NOMO-1 (cell line): ENCODE measurements at regions not wholly inside any gene's neighbourhood (a gene's known extent, or its start where the extent isn't known, plus 50 kb on each side); places are given as distances from the start of the nearest gene placed in this dataset.
"Not testable (repeated sequence)": the region's sequence is repeated elsewhere in the genome, so short reads cannot be mapped to it uniquely, and the experiment has no call there.

Source experiments
- DNase-seq, 2 experiments: peaks; one replicate each; lab custom pipeline; 2025; ENCODE audit not compliant: unreplicated experiment in 2 of 2; lab: John Stamatoyannopoulos, UW

- no peak for DNase-seq
These were observed 127.6 kb upstream of the IVNS1ABP start for GRCh38 chr1:185444676-185445075.

GRCh38 chr1:185442050-185442449 lies 125.0 kb upstream of the IVNS1ABP start:
- DNase-seq = no peak

GRCh38 chr1:185441605-185442004 lies 124.6 kb upstream of the IVNS1ABP start:
- no peak for DNase-seq

- DNase-seq = no peak
These were observed 123.8 kb upstream of the IVNS1ABP start for GRCh38 chr1:185440877-185441276.

- peak in 1 of 2 experiments; percentile 19 for DNase-seq
These were observed 122.8 kb upstream of the IVNS1ABP start for GRCh38 chr1:185439727-185440415.

- no peak for DNase-seq
These were observed 121.9 kb upstream of the IVNS1ABP start for GRCh38 chr1:185438936-185439335.

GRCh38 chr1:185435696-185436379 lies 118.8 kb upstream of the IVNS1ABP start:
- DNase-seq = no peak

GRCh38 chr1:185434721-185435120 lies 117.7 kb upstream of the IVNS1ABP start:
- no peak for DNase-seq

- DNase-seq = no peak
These were observed 116.6 kb upstream of the IVNS1ABP start for GRCh38 chr1:185433667-185434066.

- DNase-seq = no peak
These were observed 115.9 kb upstream of the IVNS1ABP start for GRCh38 chr1:185432948-185433347.

GRCh38 chr1:185431612-185432011 lies 114.6 kb upstream of the IVNS1ABP start:
- no peak for DNase-seq

- not testable (repeated sequence) for DNase-seq
These were observed 112.6 kb upstream of the IVNS1ABP start for GRCh38 chr1:185429668-185430067.

- DNase-seq = no peak
These were observed 110.7 kb upstream of the IVNS1ABP start for GRCh38 chr1:185427776-185428175.

- DNase-seq = no peak
These were observed 110.2 kb upstream of the IVNS1ABP start for GRCh38 chr1:185427264-185427663.

- DNase-seq = peak; percentile 26 to 50
These were observed 109.8 kb upstream of the IVNS1ABP start for GRCh38 chr1:185426848-185427247.

GRCh38 chr1:185425163-185425562 lies 108.1 kb upstream of the IVNS1ABP start:
- no peak for DNase-seq

- no peak for DNase-seq
These were observed 104.6 kb upstream of the IVNS1ABP start for GRCh38 chr1:185421485-185422107.

- DNase-seq = peak; percentile 30 to 69
These were observed 103.6 kb upstream of the IVNS1ABP start for GRCh38 chr1:185420588-185421081.

GRCh38 chr1:185419718-185420117 lies 102.7 kb upstream of the IVNS1ABP start:
- DNase-seq = no peak

- no peak for DNase-seq
These were observed 101.4 kb upstream of the IVNS1ABP start for GRCh38 chr1:185418472-185418871.

- DNase-seq = no peak
These were observed 95.5 kb upstream of the IVNS1ABP start for GRCh38 chr1:185412385-185413087.
